ENCODE measurements at regions not wholly inside any gene's neighbourhood (a gene's known extent, or its start where the extent isn't known, plus 50 kb on each side); places are given as distances from the start of the nearest gene placed in this dataset.

GRCh38 chr3:59512066-59512465 lies 462.2 kb upstream of the CFAP20DC start:
- TF ChIP-seq, protein P1, sequence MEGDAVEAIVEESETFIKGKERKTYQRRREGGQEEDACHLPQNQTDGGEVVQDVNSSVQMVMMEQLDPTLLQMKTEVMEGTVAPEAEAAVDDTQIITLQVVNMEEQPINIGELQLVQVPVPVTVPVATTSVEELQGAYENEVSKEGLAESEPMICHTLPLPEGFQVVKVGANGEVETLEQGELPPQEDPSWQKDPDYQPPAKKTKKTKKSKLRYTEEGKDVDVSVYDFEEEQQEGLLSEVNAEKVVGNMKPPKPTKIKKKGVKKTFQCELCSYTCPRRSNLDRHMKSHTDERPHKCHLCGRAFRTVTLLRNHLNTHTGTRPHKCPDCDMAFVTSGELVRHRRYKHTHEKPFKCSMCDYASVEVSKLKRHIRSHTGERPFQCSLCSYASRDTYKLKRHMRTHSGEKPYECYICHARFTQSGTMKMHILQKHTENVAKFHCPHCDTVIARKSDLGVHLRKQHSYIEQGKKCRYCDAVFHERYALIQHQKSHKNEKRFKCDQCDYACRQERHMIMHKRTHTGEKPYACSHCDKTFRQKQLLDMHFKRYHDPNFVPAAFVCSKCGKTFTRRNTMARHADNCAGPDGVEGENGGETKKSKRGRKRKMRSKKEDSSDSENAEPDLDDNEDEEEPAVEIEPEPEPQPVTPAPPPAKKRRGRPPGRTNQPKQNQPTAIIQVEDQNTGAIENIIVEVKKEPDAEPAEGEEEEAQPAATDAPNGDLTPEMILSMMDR (IDR thresholded peaks at IDR 0.05; ENCODE audit: extremely low read depth, insufficient read depth, missing control alignments) = no peak
- in situ Hi-C loops (cut with MboI; ENCODE audit: low pct_unique_long_range_greater_than_20kb, low sequenced_read_pairs, unreplicated experiment) = no loop called here
- DNase-seq (ENCODE audit: low spot score) = no peak

DNA sequence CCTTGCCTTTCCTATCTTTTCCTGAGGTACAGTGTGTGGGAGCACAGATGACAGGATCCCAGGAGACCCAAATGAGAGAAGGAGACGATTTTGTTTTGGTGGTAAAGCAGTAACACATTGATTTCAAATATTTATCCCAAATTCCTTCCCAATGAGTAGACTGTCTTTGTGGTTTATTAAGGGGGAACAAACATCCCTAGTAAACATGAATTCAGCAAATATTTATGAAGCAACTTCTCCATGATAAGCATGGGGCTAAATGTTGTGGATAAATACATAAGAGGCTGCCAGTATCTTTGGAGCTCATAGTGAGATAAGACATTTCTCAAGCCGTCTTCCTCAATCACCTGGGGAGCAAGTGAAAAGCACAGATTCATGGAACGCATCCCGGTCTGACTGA lies 460.8 kb upstream of the CFAP20DC start:
- TF ChIP-seq, protein P1 (IDR thresholded peaks at IDR 0.05; ENCODE audit: extremely low read depth, insufficient read depth, missing control alignments) = no peak
- in situ Hi-C loops (cut with MboI; ENCODE audit: low pct_unique_long_range_greater_than_20kb, low sequenced_read_pairs, unreplicated experiment) = no loop called here
- DNase-seq (ENCODE audit: low spot score) = no peak

DNA sequence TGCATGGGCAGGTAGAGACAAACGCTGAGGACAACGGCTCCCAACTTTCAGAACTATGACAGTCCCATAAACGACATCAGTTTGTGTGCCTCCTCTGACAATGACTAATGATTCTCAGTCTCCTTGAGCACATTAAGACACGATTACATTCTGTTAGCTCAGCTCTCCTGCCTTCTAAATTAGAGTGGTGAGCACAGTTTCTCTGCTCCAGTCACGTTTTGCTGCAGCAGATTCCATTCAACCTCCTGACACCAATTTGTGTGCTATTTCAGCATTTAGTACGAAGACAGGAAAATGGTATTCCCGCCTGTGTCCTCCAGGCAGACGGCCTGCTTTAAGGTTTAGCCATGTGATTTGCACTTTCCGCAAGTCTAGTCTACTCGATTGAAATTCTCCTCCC lies 458.4 kb upstream of the CFAP20DC start:
- no peak for DNase-seq (ENCODE audit: low spot score)
- TF ChIP-seq, protein P1 (IDR thresholded peaks at IDR 0.05; ENCODE audit: extremely low read depth, insufficient read depth, missing control alignments) = no peak
- in situ Hi-C loops (cut with MboI; ENCODE audit: low pct_unique_long_range_greater_than_20kb, low sequenced_read_pairs, unreplicated experiment) = no loop called here

- DNase-seq (ENCODE audit: low spot score) = no peak
- TF ChIP-seq, protein P1 (IDR thresholded peaks at IDR 0.05; ENCODE audit: extremely low read depth, insufficient read depth, missing control alignments) = no peak
Measured at GRCh38 chr3:59506191-59506590, 456.4 kb upstream of the CFAP20DC start.

GRCh38 chr3:59503441-59503840 lies 453.6 kb upstream of the CFAP20DC start:
- in situ Hi-C loops (cut with MboI; ENCODE audit: low pct_unique_long_range_greater_than_20kb, low sequenced_read_pairs, unreplicated experiment) = no loop called here
- DNase-seq (ENCODE audit: low spot score) = no peak
- TF ChIP-seq, protein P1 (IDR thresholded peaks at IDR 0.05; ENCODE audit: extremely low read depth, insufficient read depth, missing control alignments) = no peak

More at GRCh38 chr3:59506191-59506590, 456.4 kb upstream of the CFAP20DC start:
- in situ Hi-C loops (cut with MboI; ENCODE audit: low pct_unique_long_range_greater_than_20kb, low sequenced_read_pairs, unreplicated experiment) = no loop called here

- TF ChIP-seq, protein P1 (IDR thresholded peaks at IDR 0.05; ENCODE audit: extremely low read depth, insufficient read depth, missing control alignments) = no peak
- DNase-seq (ENCODE audit: low spot score) = no peak
- in situ Hi-C loops (cut with MboI; ENCODE audit: low pct_unique_long_range_greater_than_20kb, low sequenced_read_pairs, unreplicated experiment) = no loop called here
Measured at GRCh38 chr3:59502806-59503205, 453.0 kb upstream of the CFAP20DC start.

GRCh38 chr3:59499954-59500353 lies 450.1 kb upstream of the CFAP20DC start:
- in situ Hi-C loops (cut with MboI; ENCODE audit: low pct_unique_long_range_greater_than_20kb, low sequenced_read_pairs, unreplicated experiment) = no loop called here
- TF ChIP-seq, protein P1 (IDR thresholded peaks at IDR 0.05; ENCODE audit: extremely low read depth, insufficient read depth, missing control alignments) = no peak
- DNase-seq (ENCODE audit: low spot score) = no peak

Data from GM13977 (cell line).